Islet precursor cell (in vitro differentiated cells): ENCODE measurements at regions not wholly inside any gene's neighbourhood (a gene's known extent, or its start where the extent isn't known, plus 50 kb on each side); places are given as distances from the start of the nearest gene placed in this dataset.

Source experiments
- DNase-seq: peaks from one replicate; pipeline ENCODE4 v3.0.0-alpha.2; 2018

DNA sequence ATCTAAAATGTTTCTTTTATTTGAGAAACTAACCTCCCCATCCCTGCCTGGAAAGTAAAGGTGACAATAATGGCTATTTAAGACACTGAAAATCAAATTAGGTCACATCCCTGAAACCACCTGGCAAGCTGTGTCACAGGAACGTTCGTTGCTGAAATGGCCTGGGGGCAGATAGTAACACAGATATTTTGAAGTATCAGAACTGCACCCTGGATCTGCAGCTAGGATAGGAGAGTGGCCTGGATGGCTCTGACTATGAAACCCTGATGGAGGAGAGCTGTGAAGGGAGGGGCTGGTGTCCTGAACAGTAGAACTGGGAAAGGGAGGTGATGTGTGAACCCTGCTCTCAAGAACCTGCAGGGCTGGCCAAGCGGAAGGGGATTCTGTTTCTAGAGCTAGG lies 648.3 kb upstream of the CFAP20DC start:
- no peak for DNase-seq

DNA sequence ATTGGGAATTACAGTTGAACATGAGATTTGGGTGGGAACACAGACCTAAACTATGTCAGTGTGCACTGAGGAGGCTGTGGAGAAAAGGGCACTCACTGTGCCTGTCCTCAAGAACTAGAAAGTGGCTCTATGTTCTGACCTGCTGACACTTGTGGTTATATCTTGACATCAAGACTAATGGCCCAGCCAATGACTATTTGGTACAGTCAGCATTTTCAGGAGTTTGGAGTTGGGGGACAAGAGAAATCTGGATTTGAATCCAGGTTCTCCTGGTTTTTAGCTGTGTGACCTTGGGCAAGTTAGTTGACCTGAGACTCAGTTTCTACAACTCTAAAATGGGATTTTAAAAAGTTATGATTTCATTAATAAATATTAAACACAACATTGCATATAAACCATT lies 647.0 kb upstream of the CFAP20DC start:
- DNase-seq: no peak

DNA sequence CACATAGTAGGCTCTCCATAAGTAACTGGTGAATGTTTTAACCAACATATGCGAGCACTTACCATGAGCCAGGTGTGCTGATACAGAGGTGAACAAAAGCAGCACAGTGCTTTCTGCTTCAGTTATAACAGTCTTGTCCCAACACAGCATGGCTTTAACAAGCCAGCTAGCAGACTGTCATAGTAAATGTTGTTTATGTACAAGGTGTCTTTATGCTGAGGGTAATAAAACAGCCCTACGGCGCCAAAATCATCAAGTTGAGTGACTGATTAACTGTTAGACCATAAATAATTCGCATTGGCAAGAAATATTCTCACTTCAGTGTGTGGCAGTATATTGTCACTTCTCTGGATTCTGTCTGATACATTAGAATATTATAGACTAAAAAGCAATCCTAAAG lies 646.0 kb upstream of the CFAP20DC start:
- no peak for DNase-seq

DNA sequence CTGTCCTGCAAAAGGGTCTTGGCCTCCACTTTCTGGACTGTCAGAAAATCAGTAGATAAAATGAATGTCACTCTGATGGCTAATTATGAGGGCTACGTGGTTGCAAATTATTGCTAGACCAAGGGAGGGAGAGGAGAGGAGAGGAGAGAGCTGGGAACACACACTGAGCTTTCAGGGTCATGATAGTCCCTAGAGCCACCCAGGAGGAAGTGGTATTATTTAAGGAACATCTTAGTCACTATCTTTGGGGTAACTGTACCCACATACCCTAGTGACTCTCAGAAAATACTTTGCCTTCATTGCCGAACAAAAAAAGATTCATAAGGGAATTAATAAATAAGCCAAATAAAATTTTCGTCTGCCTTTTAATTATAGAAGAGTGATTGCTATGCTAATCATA lies 642.3 kb upstream of the CFAP20DC start:
- no peak for DNase-seq

DNA sequence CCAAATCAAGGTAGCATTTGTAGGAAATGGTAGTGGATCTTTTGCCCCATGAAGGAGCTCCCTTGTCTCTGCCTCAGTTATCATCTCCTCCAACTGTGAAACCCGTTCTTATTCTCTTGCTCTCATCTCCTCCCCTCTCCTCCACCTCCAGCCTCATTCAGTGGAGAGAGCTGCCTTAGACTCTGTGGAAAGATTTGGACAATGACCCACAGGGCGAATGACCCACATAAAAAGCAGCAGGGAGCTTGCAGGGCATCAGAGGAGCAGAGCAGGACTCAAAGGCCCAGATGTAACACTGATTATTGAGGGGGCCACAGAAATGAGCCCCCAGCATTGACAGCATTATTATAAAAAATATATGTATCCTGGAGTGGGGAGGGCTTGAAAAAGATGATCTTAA lies 641.1 kb upstream of the CFAP20DC start:
- DNase-seq: no peak

DNA sequence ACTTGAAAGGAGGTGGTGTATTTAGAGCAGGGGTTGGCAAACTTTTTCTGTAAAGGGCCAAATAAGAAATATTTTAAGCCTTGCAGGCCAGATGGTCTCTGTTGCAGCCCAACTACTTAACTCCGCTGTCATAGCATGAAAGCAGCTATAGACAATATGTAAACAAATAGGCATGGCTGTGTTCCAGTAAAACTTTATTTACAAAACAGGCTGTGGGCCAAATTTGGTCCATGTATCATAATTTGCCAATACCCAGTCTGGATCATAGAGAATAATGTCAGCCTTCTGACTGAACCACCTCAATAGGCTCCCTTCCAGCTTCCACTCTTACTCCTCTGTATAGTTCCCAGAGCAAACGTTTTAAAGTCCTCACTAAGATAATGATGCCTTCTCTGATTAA lies 638.8 kb upstream of the CFAP20DC start:
- DNase-seq: no peak

DNA sequence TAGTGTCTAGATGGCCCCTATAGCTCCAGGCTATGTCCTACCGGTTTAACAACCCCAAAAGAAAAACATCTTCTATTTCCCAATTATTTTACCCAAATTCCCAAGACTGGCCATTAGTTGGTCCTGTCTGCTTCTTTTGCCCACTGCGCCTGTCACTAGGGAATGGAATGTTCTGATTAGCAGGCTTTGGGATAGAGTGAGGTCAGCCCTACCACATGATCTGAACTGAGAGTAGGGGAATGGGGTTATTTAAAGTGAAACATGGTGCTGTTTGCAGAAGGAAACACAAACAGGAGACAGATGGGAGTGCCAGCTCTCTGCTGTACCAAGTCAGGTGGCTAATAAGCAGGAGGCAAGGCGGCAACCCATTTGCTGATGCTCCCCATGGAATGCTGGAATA lies 635.6 kb upstream of the CFAP20DC start:
- DNase-seq: peak; percentile 69

DNA sequence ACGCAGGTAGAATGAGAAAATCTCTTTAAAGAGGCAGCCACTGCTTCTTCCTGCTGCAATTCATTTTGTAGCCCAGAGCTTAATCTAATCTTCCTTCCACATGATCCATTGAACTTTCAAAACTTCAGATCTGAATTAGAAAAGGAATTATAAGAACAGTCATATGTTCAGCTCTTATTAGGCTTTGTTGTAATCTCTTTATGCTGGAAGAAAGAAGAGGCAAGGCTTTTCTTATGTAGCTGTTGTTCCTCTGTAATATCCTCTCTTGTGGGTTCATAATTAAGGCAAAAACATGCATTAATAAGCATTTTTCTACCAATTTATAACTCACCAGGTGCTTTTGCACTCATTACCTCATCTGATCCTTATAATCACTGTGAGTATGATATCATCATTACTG lies 634.9 kb upstream of the CFAP20DC start:
- DNase-seq: no peak

DNA sequence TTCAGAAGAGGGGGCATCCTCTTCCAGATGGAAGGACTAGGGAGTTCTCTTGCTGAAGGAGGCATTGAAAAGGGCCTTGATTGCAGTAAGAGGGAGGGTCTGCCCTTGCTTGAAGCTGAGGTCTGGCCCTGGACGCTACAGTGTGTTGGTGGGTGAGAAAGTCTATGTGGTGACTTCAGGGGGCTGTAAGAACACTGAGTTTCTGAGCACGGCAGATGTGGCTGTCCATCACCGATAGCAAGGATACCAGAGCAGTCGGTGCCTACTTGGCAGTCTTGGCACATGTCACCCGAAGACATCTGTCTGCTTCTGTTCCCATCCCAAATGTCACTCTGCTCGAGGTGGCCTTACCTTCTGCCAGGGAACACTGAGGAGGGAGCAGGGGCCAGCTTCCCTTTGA lies 631.1 kb upstream of the CFAP20DC start:
- DNase-seq: no peak

DNA sequence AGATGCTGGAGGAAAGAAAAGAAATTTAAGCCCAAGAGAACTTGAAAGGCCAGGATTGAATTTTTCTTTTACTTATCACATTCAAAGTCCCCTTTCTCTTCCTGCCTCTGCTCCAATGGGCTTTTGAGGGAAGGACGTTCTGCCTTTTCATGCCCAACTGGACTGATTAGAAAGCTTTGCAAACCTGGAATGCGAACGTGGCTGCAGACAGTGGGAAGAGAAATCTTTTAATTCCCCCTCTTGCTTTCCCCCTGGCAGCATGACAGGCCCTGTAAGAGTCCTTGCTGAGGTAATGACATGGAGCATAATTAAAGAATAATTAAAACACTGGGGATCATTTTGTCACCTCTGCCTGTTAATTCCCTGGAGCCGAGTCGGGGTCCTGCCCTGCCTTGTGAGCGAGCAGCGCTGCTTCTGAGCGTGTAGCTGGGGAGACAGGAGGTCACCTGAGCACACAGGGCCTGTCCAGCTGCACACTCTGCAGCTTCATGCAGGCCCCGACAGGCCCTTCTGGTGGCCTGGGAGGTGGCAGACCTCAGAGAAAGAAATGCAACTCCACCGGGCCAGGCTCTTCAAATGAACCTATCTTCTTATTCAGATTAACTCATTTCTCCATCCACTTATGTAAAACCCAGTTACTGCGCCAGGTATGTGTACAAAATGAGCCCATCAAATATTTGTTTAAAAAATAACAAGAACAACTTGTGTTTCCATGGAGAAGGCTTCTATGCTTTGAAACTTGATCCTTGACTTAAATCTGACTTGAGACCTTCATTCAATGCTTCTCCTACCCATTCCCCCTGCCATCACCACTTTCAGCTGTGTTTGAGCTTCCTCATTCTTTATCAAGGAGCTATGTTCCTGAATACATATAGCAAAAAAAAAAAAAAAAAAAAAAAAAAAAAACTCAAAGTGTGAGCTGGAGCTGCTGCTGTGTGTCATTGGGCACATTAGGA lies 628.2 kb upstream of the CFAP20DC start:
- no peak for DNase-seq

DNA sequence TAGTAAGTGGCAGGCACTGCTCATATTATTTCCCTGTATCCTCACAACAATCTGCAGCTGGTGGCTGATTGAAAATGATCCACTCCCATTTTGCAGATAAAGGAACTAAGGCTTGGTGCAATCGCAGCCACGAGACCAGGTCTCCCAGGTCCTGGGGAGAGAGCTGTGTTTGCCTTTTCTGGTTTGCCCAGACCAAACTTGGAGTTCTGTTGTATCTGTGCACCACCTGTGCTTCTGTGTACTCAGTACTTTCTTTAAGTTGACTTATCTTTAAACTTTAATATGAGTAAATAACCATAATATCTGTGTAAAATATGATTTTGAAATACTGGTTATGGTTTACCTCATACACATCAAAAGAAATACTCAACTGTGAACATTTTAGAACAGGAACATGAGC lies 625.7 kb upstream of the CFAP20DC start:
- no peak for DNase-seq

DNA sequence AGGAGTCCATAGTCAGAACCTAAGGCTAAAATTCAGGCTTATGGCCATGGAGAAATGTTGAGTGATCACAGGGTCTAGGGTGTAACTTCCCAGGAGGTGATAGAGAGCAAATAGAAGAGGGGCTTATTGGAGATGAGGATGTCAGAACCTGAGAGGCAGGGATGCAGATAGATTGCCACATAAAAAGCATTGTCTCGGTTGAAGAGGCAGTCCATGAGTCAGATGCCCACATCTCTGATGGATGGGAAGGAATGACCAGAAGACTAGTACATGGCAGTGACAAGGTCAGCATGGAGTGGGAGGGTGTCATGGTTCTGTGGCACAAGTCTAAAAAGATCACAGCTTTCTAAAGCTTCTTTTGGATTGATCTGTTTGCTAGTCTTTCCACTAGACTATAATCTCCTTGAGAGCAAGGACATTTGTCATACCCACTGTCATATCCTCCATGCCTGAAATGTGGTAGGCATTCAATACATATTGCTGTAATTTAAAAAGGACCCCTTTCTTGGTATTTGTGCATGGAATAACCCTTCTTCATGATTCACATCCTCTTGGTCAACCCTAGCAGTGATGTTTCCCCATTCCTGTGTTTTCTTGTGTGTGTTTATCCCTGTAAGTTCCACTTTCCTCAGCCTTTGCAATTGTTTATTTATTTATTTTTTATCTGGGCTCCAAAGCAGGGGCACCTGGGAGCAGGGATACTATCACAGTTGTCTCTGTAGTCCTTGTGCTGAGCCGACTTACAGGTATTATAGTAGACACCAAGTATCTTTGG lies 613.4 kb upstream of the CFAP20DC start:
- no peak for DNase-seq

DNA sequence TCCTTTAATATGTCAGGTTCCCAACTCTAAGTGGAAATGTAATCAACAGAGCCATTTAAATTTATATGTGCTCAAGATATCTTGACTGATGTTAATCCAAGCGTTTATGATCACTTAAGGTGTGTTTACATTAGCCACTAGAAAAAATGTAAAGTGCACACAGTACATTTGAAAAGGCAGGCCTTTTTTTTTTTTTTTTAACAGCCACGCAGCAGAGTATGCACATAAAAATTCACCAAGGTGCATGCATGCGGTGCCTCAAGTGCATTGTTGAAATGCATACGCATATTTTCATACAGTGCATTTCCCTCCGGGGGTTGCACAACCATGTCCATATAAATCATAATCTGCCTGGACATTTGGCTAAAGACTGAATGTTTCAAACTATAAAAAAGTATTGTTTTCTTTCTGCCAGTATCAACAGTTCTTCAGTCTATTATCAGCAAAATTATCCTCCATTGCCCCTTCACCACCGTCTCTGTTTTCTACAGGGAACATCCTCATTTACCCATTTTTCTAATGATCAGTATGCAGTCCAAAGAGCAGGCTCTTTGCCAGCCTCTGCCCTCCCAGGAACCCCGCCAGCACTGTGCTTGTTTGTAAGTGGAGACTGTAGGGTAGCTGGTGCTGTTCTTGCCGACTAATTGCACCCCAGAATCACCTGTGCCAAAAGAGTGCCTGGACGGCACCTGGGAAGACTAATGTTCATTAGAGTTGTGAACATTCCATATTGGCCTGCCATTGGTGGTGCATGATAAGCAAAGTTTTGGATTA lies 611.2 kb upstream of the CFAP20DC start:
- DNase-seq: no peak

DNA sequence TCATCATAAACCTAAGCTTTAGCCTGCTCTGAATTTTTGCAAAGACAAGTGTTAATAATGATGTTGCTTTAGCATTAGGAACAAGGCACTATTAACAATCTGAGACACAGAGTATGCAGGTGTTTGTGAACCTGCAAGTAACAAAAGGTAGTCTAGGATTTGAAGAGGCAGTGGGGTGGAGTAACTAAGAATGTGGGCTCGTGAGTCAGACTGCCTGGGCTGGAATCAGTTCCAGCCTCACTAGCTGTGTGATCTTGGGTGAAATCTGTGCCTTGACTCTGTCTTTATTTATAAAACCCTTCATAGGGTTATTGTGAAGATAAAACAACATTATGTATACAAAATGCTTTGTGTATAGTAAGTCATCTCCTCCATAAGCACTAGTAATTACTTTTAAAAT lies 610.6 kb upstream of the CFAP20DC start:
- no peak for DNase-seq

DNA sequence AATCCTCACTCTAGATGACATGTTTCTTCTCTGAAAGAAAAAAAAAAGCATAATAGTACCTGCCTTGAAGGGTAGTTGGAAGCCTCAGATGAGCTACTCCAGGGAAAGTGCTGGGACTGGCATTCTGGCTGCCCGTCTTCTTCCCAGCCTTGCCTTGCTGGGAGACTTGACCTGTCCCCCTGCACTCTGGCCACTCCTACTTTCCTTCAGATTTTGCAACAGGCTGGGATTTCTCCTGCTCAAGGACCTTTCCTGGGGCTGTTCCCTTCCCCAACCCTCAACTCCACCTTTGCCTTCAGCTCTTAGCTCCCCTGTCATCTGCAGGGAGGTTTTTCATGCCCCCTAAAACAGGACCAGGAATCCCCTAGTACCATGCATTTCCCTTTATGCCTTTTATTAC lies 609.9 kb upstream of the CFAP20DC start:
- DNase-seq: no peak

DNA sequence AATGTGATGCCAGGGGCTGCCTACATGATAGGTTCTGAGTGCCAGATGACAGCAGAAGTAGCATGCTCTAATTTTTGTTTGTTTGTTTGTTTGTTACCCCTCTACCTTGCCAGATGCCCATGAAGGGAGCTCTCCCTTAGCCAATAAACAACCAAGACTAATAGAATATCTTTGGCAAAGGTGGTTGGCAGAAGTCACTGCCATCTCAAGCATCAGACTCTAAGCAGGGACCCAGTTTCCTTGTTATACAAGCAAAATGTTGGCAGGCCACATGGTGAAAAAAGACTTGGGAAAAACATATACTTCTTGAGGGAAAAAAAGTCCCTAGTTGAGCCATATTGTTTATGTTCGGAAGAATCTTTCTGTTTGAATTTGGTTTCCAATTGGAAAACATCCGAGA lies 609.0 kb upstream of the CFAP20DC start:
- no peak for DNase-seq

DNA sequence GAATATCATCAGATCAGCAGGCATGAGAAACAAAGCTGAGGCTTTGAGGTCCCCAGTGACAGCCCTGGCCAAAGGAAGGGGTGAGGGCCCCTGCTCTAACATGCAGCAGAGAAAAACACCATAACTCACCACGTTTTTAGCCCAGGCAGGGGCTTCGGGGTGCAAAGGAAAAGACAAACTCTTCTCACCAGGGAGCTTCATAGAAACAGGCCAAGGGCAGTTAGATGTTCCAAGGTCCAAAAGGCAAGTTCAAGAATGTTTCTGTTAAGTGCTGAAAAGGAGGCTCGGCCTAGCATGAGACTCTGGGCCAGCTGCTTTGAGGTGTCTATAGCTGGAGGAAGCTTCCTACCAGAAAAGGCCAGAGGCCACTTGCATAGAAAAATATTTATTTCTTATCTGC lies 608.4 kb upstream of the CFAP20DC start:
- no peak for DNase-seq

DNA sequence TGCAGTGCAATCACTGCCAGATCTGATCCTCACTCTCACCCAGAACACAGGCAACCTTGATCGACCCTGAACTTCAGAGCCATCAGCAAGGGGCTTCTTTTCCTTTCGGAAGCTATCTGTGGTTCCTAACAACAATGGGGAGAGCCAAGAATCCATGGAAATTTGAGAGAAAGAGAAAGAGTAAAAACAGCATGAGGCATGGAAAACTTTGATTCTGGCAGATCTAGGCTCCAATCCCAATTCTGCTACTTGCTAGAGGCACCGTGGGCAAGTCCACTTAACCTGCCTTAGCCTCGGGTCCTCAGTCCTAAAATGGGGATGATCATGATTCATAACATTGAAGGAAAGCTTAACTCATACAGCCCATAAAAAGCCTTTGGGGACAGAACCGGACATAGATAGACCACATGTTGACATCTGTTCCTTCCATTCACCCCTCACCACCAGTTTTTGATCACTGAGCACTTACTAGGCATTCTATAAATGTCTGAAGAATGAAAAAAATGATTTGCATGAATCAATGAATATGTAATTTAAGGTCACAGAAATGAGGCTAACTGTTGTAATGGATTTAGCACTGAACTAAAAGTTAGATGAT lies 605.7 kb upstream of the CFAP20DC start:
- DNase-seq: no peak

DNA sequence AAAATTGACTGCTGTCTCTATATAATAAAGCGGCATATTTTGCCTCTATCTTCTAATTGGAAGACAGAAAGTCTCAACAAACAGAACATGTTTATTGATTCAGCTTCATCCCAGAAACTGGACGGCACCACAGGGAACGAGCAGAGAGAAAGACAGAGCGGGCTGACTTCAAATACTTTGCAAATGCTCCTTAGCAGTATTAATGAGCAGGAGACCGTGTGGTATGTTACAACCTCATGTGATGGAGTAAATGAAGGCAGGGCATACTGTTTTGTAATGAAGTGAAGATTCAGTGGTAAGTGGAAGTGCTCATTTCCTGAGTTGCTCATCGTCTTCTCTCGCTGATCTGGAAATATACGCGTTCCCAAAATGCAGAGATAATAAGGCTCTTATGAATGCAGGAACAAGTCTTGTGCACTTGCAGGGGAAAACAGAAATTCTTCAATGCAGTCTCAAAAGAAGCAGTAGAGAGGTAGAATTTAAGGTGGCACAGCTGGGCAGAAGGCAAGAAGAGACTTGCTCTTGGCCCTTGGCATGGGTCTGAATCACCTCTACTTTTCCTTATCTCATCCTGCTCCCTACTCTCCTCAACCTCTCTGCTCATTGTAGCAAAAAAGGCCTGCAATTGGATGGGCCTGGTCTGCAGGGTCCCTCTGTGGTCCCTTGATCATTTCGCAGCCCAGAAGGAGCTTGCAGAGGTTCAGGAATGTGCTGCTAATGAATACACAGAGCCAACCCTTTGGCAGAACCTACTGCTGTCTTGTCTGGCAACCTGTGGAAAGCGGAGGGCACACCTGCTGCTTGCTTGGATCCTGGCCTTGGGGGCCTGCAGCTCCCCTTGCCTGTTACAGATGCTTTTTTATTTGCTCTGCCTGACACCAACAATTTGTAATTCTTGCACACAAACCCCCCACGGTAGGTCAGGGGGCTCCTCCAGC lies 604.9 kb upstream of the CFAP20DC start:
- peak; percentile 40 for DNase-seq

DNA sequence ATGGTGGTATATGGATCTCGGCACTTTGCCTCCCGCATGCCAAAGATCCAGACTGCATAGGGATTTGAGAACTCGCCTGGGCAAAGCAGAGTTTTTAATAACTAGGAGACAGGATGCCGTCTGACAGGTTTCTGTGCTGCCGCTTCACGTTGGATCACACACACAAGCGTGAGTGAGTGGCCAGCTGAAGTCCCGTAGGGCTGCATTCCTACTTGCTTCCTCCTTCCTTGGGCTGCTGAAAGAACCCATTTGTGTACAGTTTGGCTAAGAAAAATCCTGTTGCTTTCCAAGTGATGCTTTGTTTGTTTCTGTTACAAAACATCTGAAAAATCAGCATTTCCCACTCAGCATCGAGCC lies 604.3 kb upstream of the CFAP20DC start:
- DNase-seq: peak; percentile 68

DNA sequence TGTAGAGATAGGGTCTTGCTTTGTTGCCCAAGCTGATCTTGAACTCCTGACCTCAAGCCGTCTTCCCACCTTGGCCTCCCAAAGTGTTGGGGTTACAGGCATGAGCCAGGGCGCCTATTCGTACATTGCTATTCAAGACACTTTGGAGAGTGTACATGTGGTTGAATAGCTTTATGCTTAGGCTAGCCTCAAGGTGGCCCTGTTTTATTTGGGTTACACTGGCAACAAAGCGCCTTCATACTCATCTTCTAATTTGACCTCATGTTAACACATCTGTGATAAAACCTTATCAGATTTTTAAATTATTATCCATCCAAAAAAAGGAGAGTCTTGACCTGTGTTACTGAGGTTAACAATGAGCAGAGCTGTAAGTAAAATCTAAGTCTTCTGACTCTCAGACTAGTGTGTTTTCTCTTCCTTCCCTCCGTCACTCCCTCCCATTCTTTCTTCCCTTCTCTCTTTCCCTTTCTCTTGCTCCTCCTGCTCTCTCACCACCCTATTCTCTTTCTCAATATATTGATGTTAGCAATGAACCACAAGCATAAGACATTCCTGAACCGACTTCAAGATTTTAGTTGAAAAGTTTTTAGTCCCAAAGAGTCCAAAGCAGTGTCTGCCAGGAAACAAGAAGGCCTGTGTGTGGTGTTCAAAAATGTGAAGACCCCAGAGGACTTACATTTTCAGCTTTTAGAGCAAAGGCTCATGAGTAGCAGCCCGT lies 603.7 kb upstream of the CFAP20DC start:
- DNase-seq: no peak
